ENCODE measurements at regions not wholly inside any gene's neighbourhood (a gene's known extent, or its start where the extent isn't known, plus 50 kb on each side); places are given as distances from the start of the nearest gene placed in this dataset.

DNA sequence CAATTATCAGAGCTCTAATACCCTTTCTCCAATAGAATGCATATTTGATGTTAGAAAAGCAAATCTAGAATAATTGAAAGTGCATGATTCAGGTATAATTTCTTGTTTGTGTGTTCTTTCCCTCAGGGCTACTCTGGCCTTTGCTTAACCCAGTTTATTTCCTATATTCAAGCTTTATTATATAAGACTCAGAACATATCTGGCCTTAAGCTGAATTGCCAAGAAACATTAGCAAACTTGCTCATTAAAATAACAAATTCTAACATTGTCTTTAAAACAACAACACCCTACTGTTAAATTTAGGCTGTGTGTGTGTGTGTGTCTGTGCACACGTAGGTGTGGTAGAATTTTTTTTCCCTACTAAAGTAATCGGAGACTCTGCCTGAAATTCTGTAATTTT lies 426.5 kb downstream of the UTRN start:
- Mint-ChIP-seq H3K27me3 (no peaks in the 10 kb centered on the region), H3K4me3 (no peak overlapping the region), H3K36me3 (peaks cover 0 to 26% (median 10%) of the 10 kb centered on the region in 3 donors), H3K4me1 (peaks cover 16 to 33% (median 27%) of the 10 kb centered on the region in 3 donors), H3K27ac (no peak overlapping the region), H3K9me3 (no peaks in the 10 kb centered on the region)
- no peaks in the 10 kb centered on the region for H3K36me3 ChIP-seq (ENCODE audit: insufficient read depth, low read length)
- H3K27ac ChIP-seq (ENCODE audit: low read depth, low read length), result no peak overlapping the region
- DNase-seq, result no peak
- H3K4me1 ChIP-seq (ENCODE audit: insufficient read depth, low read length), result no peaks in the 10 kb centered on the region
- ChIA-PET POLR2A (no interaction called here), CTCF (interaction anchor here (1.5 kb wide), 1 partner anchor 9 kb away, joined by 4 read pairs; no protein-coding TSS in a partner anchor)
- no peaks in the 10 kb centered on the region for H3K9me3 ChIP-seq (ENCODE audit: low read length)
- H3K4me3 ChIP-seq (ENCODE audit: low read length), result no peak overlapping the region
- no peaks in the 10 kb centered on the region for H3K27me3 ChIP-seq (ENCODE audit: insufficient read depth, low read length, poor library complexity, severe bottlenecking)

DNA sequence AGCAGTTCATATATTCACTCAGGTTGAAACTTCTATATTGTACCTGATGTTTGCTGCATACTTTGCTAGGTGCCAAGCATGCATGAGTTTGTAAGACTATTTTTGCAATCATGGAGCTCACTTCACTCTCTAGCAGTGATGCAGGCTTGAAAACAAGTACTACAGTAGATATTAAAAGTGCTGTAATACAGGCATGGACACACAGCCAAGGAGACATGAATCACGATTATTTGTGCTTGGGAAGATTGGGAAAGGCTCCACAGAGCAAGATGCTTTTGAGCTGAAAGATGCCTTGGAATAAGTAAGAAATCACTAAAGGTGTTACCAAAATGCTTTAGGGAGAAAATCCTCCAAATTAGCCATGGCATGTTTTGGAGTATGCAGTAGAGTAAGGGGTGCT lies 427.4 kb downstream of the UTRN start:
- no peak overlapping the region for H3K27ac Mint-ChIP-seq
- ChIA-PET POLR2A (no interaction called here), CTCF (no interaction called here)
- no peaks in the 10 kb centered on the region for H3K9me3 Mint-ChIP-seq
- H3K36me3 ChIP-seq (ENCODE audit: insufficient read depth, low read length), result no peaks in the 10 kb centered on the region
- DNase-seq, result no peak
- H3K36me3 Mint-ChIP-seq, result peaks cover 0 to 24% (median 10%) of the 10 kb centered on the region in 3 donors
- H3K9me3 ChIP-seq (ENCODE audit: low read length), result no peaks in the 10 kb centered on the region
- no peaks in the 10 kb centered on the region for H3K27me3 Mint-ChIP-seq
- no peak overlapping the region for H3K27ac ChIP-seq (ENCODE audit: low read depth, low read length)
- H3K4me3 Mint-ChIP-seq, result no peak overlapping the region
- H3K4me1 ChIP-seq (ENCODE audit: insufficient read depth, low read length), result no peaks in the 10 kb centered on the region
- no peaks in the 10 kb centered on the region for H3K27me3 ChIP-seq (ENCODE audit: insufficient read depth, low read length, poor library complexity, severe bottlenecking)
- peaks cover 18 to 33% (median 28%) of the 10 kb centered on the region in 3 donors for H3K4me1 Mint-ChIP-seq
- no peak overlapping the region for H3K4me3 ChIP-seq (ENCODE audit: low read length)

DNA sequence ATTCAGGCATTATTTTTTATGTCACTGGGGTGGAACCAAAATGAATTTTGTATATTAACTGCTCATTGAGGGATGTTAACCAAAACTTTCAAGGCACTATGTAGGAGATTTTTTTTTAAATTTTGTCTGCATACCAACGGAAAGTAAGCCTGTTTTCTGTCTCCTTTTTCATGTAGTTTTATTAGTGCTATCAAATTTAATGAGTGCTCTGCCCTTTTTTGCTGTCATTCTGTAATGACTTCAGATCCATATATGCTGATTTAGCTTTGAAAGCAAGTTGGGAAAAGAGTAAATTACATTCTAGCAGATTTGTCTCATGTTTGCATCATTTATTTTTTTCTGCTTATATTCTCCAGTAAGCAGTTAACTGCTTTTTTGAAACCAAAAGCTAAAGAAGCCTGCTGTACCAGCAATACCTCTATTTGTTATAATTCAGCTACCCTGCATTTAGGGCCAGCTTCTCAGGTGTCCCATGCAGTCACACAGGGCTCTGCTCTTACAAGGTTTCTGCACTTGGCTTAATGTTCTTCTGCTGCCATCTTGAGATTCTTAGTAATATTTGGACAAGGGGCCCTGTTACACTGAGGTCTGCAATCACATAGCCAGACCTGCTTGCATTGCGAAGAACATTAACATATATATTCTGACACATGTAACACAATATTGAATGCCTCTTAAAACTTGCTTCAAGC lies 429.0 kb downstream of the UTRN start:
- Mint-ChIP-seq H3K27ac (peak overlapping the region in 2 of 8 donors; percentile 29 to 39), H3K36me3 (peaks cover 0 to 19% (median 10%) of the 10 kb centered on the region in 3 donors), H3K4me3 (no peak overlapping the region), H3K4me1 (peaks cover 20 to 36% (median 24%) of the 10 kb centered on the region in 3 donors), H3K9me3 (no peaks in the 10 kb centered on the region), H3K27me3 (no peaks in the 10 kb centered on the region)
- Histone ChIP-seq H3K9me3 (ENCODE audit: low read length) (no peaks in the 10 kb centered on the region), H3K27ac (ENCODE audit: low read depth, low read length) (no peak overlapping the region), H3K36me3 (ENCODE audit: insufficient read depth, low read length) (no peaks in the 10 kb centered on the region), H3K27me3 (ENCODE audit: insufficient read depth, low read length, poor library complexity, severe bottlenecking) (no peaks in the 10 kb centered on the region), H3K4me3 (ENCODE audit: low read length) (no peak overlapping the region), H3K4me1 (ENCODE audit: insufficient read depth, low read length) (no peaks in the 10 kb centered on the region)
- ChIA-PET POLR2A (no interaction called here), CTCF (no interaction called here)
- DNase-seq, result no peak

DNA sequence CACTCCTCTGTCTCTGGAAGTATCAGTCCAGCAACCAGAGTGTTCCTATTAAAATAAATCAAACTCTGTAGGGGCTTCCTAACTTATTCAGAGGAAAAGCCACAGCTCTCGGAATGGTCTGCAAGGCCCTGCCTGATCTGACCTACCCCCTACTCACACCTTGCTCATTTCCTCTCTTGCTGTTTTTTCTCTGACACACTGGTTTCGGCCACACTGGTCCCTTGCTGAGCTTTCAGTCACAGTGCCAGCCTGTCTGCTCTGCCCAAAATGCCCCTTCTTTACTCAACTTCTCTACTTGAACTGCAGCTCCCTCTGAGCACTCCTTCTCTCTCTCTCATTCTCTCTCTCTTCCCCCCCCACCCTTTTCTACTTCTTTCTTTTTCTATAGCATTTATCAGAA lies 430.2 kb downstream of the UTRN start:
- Mint-ChIP-seq H3K9me3 (no peaks in the 10 kb centered on the region), H3K27me3 (no peaks in the 10 kb centered on the region), H3K36me3 (peaks cover 0 to 30% (median 15%) of the 10 kb centered on the region in 3 donors), H3K4me3 (no peak overlapping the region), H3K4me1 (peaks cover 20 to 33% (median 32%) of the 10 kb centered on the region in 3 donors), H3K27ac (peak overlapping the region in 3 of 8 donors; percentile 6 to 86 (median 30))
- no peak for DNase-seq
- H3K27me3 ChIP-seq (ENCODE audit: insufficient read depth, low read length, poor library complexity, severe bottlenecking), result no peaks in the 10 kb centered on the region
- no peak overlapping the region for H3K27ac ChIP-seq (ENCODE audit: low read depth, low read length)
- POLR2A ChIA-PET, result interaction anchor here (0.6 kb wide), 1 partner anchor 1832 kb away, joined by 7 read pairs; no protein-coding TSS in a partner anchor
- CTCF ChIA-PET, result interaction anchor here (0.7 to 1.1 kb wide), 2 partner anchors 22 to 179 kb away, joined by 3 read pairs; no protein-coding TSS in a partner anchor
- H3K36me3 ChIP-seq (ENCODE audit: insufficient read depth, low read length), result no peaks in the 10 kb centered on the region
- no peaks in the 10 kb centered on the region for H3K9me3 ChIP-seq (ENCODE audit: low read length)
- H3K4me1 ChIP-seq (ENCODE audit: insufficient read depth, low read length), result no peaks in the 10 kb centered on the region
- H3K4me3 ChIP-seq (ENCODE audit: low read length), result no peak overlapping the region

DNA sequence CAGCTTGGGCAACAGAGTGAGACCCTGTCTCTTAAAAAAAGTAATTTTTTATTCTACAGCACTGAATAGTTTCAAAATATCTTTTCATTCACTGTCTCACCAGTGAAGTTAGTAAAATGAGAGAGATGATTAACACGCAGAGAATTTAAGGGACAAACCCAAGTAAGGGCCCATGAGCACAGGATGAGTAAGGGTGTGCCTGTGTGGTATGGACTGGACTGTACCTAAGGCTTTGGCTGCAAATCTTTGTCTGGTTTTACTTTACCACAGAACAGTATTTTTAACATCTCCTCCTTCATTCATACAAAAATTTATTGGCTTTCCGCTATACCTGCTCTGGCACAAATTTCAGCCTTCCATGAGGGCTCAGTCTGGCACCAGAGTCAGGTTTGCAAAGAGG lies 433.3 kb downstream of the UTRN start:
- DNase-seq, result no peak
- H3K4me3 Mint-ChIP-seq, result no peak overlapping the region
- POLR2A ChIA-PET, result no interaction called here
- H3K27me3 Mint-ChIP-seq, result peaks cover 0 to 1% of the 10 kb centered on the region in 2 donors
- peaks cover 27 to 53% (median 41%) of the 10 kb centered on the region in 3 donors for H3K4me1 Mint-ChIP-seq
- H3K36me3 ChIP-seq (ENCODE audit: insufficient read depth, low read length), result no peaks in the 10 kb centered on the region
- H3K27ac ChIP-seq (ENCODE audit: low read depth, low read length), result no peak overlapping the region
- peak overlapping the region in 3 of 8 donors; percentile 35 to 66 (median 41) for H3K27ac Mint-ChIP-seq
- peaks cover 11 to 54% (median 18%) of the 10 kb centered on the region in 3 donors for H3K36me3 Mint-ChIP-seq
- no peak overlapping the region for H3K4me3 ChIP-seq (ENCODE audit: low read length)
- no peaks in the 10 kb centered on the region for H3K9me3 ChIP-seq (ENCODE audit: low read length)
- H3K9me3 Mint-ChIP-seq, result peaks cover 0 to under 1% (median 0%) of the 10 kb centered on the region in 5 donors
- CTCF ChIA-PET, result no interaction called here
- H3K4me1 ChIP-seq (ENCODE audit: insufficient read depth, low read length), result no peaks in the 10 kb centered on the region
- H3K27me3 ChIP-seq (ENCODE audit: insufficient read depth, low read length, poor library complexity, severe bottlenecking), result no peaks in the 10 kb centered on the region

DNA sequence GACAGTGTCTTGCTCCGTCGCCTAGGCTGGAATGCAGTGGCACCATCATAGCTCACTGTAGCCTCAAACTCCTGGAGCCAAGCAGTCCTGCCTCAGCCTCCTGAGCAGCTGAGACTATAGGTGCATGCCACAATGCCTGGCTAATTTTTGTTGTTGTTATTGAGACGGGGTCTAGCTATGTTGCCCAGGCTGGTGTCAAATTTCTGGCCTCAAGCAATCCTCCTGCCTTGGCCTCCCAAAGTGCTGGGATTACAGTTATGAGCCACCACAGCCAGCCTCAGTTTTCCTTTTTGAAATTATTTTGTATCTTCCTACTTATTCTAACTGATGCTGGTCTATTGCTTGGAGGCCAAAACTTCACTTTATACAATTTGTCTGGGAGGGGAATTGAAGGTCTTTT lies 436.1 kb downstream of the UTRN start:
- peaks cover 0 to 1% of the 10 kb centered on the region in 2 donors for H3K27me3 Mint-ChIP-seq
- Histone ChIP-seq H3K4me1 (ENCODE audit: insufficient read depth, low read length) (peaks cover 4% of the 10 kb centered on the region), H3K27ac (ENCODE audit: low read depth, low read length) (no peak overlapping the region), H3K27me3 (ENCODE audit: insufficient read depth, low read length, poor library complexity, severe bottlenecking) (no peaks in the 10 kb centered on the region), H3K9me3 (ENCODE audit: low read length) (no peaks in the 10 kb centered on the region), H3K4me3 (ENCODE audit: low read length) (no peak overlapping the region), H3K36me3 (ENCODE audit: insufficient read depth, low read length) (no peaks in the 10 kb centered on the region)
- CTCF ChIA-PET, result no interaction called here
- peaks cover 0 to 1% (median 0%) of the 10 kb centered on the region in 5 donors for H3K9me3 Mint-ChIP-seq
- peak overlapping the region in 2 of 8 donors; percentile 13 to 54 for H3K27ac Mint-ChIP-seq
- no peak for DNase-seq
- H3K4me3 Mint-ChIP-seq, result no peak overlapping the region
- POLR2A ChIA-PET, result interaction anchor here (0.7 kb wide), 1 partner anchor 517 kb away, joined by 3 read pairs; no protein-coding TSS in a partner anchor
- peaks cover 17 to 62% (median 20%) of the 10 kb centered on the region in 3 donors for H3K36me3 Mint-ChIP-seq
- H3K4me1 Mint-ChIP-seq, result peaks cover 32 to 60% (median 43%) of the 10 kb centered on the region in 3 donors

DNA sequence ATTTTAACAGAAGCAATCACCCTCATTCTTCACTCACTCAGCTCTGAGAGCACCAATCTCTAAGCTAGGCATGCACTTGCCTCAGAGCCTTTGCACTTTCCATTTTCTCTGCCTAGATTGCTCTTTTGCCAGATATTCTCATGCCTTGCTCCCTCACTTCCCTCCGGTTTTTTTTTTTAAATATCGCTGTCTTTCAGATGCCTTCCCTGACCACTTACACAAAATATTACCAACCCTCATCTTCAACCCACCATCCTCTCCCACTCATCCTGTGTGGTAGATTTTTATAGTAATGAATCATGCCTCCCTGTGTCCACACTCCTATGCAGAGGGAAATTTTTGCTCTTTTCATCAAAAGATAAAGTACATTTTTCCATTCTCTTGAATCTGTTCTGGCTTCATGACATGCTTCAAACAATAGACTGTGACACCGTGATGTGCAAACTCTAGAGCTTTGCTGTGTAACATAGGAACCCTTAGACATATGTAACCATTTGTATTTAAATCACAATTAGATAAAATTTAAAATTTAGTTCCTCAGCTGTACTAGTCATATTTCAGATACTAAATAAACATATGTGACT lies 437.1 kb downstream of the UTRN start:
- CTCF ChIA-PET, result no interaction called here
- H3K27ac ChIP-seq (ENCODE audit: low read depth, low read length), result no peak overlapping the region
- H3K27me3 ChIP-seq (ENCODE audit: insufficient read depth, low read length, poor library complexity, severe bottlenecking), result no peaks in the 10 kb centered on the region
- no peaks in the 10 kb centered on the region for H3K9me3 ChIP-seq (ENCODE audit: low read length)
- Mint-ChIP-seq H3K4me3 (no peak overlapping the region), H3K36me3 (peaks cover 17 to 69% (median 24%) of the 10 kb centered on the region in 3 donors), H3K4me1 (peaks cover 38 to 66% (median 54%) of the 10 kb centered on the region in 3 donors), H3K9me3 (peaks cover 0 to 1% (median 0%) of the 10 kb centered on the region in 5 donors), H3K27me3 (peaks cover 0 to 1% of the 10 kb centered on the region in 2 donors), H3K27ac (peak overlapping the region in 4 of 8 donors; percentile 7 to 77 (median 31))
- H3K4me3 ChIP-seq (ENCODE audit: low read length), result no peak overlapping the region
- POLR2A ChIA-PET, result no interaction called here
- no peak for DNase-seq
- no peaks in the 10 kb centered on the region for H3K36me3 ChIP-seq (ENCODE audit: insufficient read depth, low read length)
- H3K4me1 ChIP-seq (ENCODE audit: insufficient read depth, low read length), result peaks cover 7% of the 10 kb centered on the region

DNA sequence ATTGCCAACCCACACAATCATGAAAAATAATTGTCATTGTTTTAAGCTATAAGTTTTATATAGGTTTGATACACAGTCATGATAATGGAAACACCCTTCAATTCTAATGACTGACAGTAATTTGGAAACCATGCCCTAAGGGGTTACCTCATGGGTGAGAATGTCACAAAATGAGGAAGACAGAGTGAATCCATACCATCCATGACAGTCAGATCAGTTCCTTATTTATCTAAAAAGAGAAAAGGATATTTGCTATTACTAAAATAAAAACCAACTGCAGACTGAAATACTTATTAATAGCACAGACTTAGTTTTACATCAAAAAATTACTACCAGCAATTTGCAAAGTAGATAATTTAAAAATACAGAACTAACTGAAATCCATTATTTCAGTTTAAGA lies 437.8 kb downstream of the UTRN start:
- Mint-ChIP-seq H3K27me3 (peaks cover 0 to 1% of the 10 kb centered on the region in 2 donors), H3K36me3 (peaks cover 17 to 69% (median 23%) of the 10 kb centered on the region in 3 donors), H3K9me3 (peaks cover 0 to 1% (median 0%) of the 10 kb centered on the region in 5 donors), H3K4me3 (no peak overlapping the region), H3K4me1 (peaks cover 39 to 67% (median 55%) of the 10 kb centered on the region in 3 donors), H3K27ac (peak overlapping the region in 2 of 8 donors; percentile 51 to 56)
- Histone ChIP-seq H3K4me1 (ENCODE audit: insufficient read depth, low read length) (peaks cover 7% of the 10 kb centered on the region), H3K4me3 (ENCODE audit: low read length) (no peak overlapping the region), H3K9me3 (ENCODE audit: low read length) (no peaks in the 10 kb centered on the region), H3K27ac (ENCODE audit: low read depth, low read length) (no peak overlapping the region), H3K27me3 (ENCODE audit: insufficient read depth, low read length, poor library complexity, severe bottlenecking) (no peaks in the 10 kb centered on the region), H3K36me3 (ENCODE audit: insufficient read depth, low read length) (no peaks in the 10 kb centered on the region)
- DNase-seq, result no peak
- ChIA-PET CTCF (no interaction called here), POLR2A (no interaction called here)

Data from CD8-positive, alpha-beta memory T cell (primary cell).